ENCODE measurements at regions not wholly inside any gene's neighbourhood (a gene's known extent, or its start where the extent isn't known, plus 50 kb on each side); places are given as distances from the start of the nearest gene placed in this dataset.

DNA sequence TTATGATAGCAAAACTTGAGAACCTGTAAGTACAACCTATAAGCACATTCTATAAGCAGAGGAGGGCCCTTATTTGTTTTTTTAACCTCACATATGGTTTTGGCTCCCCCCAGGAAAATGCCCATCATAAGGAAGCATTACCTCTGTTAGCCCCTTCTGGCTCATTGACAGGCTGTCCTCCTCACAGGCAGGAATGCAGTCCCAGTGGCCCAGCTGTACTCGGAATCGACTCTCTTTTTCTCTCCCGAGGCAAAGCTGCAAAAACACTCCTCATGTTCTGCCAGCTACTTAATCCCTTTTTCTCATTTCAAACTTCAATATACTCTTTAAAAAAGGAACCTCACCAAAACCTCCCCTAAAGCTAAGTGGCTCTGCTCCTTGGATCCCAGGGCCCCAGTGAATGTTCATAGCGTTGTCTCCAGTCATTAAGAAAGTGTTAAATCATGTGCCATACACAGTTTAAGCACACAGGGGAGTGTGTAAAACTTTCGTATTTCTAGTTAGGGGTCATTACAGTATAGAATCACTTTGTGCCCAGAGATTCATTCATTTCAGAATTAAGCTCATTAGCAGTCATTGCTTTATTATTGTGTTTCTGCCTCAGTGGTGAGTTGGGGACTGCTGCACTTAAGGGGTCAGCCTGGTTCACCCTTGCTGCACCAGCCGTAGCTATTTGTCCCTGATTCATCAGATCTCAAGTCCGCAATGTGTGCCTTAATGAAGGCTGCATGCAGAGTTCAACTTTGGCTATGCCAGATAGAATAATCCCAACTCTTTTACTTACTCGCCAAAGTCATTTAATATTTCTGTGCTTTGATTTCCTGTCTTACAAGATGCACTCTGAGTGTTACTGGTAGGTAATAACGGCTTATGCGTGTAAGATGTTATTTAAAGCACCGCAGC is 57.6 kb downstream of the JRKL start:
- Histone ChIP-seq H3K36me3 (ENCODE audit: control insufficient read depth, insufficient read depth, low read length) (no peaks in the 10 kb centered on the region), H3K4me3 (ENCODE audit: low read length) (no peak overlapping the region), H3K27me3 (ENCODE audit: control insufficient read depth, insufficient read depth, low read length) (peaks cover 14% of the 10 kb centered on the region), H3K27ac (ENCODE audit: low read length) (no peak overlapping the region), H3K9me3 (ENCODE audit: control insufficient read depth, low read depth, low read length) (no peaks in the 10 kb centered on the region), H3K4me1 (ENCODE audit: control insufficient read depth, insufficient read depth, low read length) (no peaks in the 10 kb centered on the region)
- no peak for DNase-seq
- 85% methylated on average over 4 of the region's 11 CpGs for WGBS (ENCODE audit: insufficient coverage, low lambda C conversion rate)

DNA sequence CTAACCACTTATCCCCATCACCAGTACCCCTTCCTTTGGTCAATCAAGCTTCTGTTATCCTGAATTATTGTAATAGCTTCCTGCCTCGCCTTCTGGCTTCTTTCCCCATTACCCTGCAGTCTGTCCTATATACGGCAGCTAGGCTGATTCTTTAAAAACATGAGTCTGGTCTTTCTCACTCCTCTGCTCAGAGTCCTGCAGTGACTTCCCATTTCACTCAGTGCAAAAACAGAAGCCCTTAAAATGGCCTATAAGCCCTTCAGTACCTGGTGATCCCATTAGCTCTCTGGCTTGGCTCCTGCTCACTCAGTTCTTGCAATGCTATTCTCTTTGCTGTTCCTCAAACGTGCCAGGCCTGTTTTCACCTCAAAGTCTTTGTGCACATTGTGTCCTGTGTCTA is 58.4 kb downstream of the JRKL start:
- Histone ChIP-seq H3K4me3 (ENCODE audit: low read length) (no peak overlapping the region), H3K27me3 (ENCODE audit: control insufficient read depth, insufficient read depth, low read length) (peaks cover 14% of the 10 kb centered on the region), H3K27ac (ENCODE audit: low read length) (no peak overlapping the region), H3K36me3 (ENCODE audit: control insufficient read depth, insufficient read depth, low read length) (no peaks in the 10 kb centered on the region), H3K4me1 (ENCODE audit: control insufficient read depth, insufficient read depth, low read length) (no peaks in the 10 kb centered on the region), H3K9me3 (ENCODE audit: control insufficient read depth, low read depth, low read length) (no peaks in the 10 kb centered on the region)
- 80% methylated on average over 2 of the region's 3 CpGs for WGBS (ENCODE audit: insufficient coverage, low lambda C conversion rate)
- no peak for DNase-seq

DNA sequence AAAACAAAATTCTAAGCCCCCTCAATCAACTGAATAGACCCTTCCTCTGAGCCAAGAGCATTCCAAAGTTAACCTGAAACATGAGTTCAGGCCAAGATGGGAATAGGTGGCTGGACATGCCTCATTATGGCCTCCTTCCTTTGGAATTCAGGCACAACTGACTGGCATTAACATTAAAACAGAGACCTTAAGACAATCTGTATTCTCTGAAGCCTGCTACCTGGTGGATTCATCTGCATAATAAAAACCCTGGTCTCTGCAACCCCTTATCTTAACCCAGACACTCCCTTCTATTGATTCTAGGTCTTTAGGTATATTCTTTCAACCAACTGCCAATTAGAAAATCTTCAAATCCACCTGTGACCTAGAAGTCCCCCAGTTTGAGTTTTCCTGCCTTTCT is 66.3 kb downstream of the JRKL start:
- Histone ChIP-seq H3K36me3 (ENCODE audit: control insufficient read depth, insufficient read depth, low read length) (no peaks in the 10 kb centered on the region), H3K4me3 (ENCODE audit: low read length) (no peak overlapping the region), H3K27ac (ENCODE audit: low read length) (no peak overlapping the region), H3K4me1 (ENCODE audit: control insufficient read depth, insufficient read depth, low read length) (no peaks in the 10 kb centered on the region), H3K27me3 (ENCODE audit: control insufficient read depth, insufficient read depth, low read length) (peaks cover 6% of the 10 kb centered on the region), H3K9me3 (ENCODE audit: control insufficient read depth, low read depth, low read length) (no peaks in the 10 kb centered on the region)
- DNase-seq, result no peak

DNA sequence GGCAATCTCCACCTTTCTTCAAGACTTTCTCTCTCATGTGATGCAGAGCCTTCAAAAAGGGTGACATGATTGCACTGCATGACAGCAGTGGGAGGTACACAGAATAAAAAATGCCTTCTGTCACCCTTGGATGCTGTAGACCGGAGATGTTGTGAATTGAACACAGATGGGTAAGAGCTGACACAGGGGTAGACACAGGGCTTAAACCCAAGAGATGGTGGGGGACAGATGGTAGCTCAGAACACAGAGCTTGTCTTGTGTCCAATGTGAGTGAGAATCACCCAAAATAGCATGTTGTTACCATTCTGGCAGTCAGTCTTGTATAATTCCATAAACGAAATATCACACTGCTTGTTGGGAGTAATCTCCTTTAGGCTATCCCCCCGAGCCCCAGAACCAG is 69.9 kb downstream of the JRKL start:
- H3K27me3 ChIP-seq (ENCODE audit: control insufficient read depth, insufficient read depth, low read length), result peaks cover 2% of the 10 kb centered on the region
- DNase-seq, result no peak
- no peak overlapping the region for H3K4me3 ChIP-seq (ENCODE audit: low read length)
- WGBS (ENCODE audit: insufficient coverage, low lambda C conversion rate), result no CpG with 5 or more reads among the region's 3 CpGs
- H3K4me1 ChIP-seq (ENCODE audit: control insufficient read depth, insufficient read depth, low read length), result no peaks in the 10 kb centered on the region
- H3K27ac ChIP-seq (ENCODE audit: low read length), result no peak overlapping the region
- H3K9me3 ChIP-seq (ENCODE audit: control insufficient read depth, low read depth, low read length), result no peaks in the 10 kb centered on the region
- H3K36me3 ChIP-seq (ENCODE audit: control insufficient read depth, insufficient read depth, low read length), result no peaks in the 10 kb centered on the region

DNA sequence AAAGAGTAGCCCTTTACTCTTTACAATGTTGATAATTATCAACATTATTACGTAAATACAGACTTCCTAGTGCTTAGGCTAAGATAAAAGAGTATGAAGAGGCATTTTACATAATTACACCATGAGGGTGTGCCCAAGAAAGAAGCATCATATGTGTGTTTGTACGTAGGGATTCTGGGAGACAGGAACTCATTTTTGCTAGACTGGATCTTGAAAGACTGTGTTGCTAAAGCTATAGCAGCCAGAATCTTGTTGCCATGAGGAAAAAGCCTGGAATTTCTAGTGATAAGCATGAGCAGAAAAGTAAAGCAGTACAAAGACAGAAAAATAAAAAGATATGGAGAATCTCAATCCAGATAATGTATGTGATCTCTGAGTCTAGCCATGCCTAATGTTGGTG is 72.1 kb downstream of the JRKL start:
- Histone ChIP-seq H3K36me3 (ENCODE audit: control insufficient read depth, insufficient read depth, low read length) (no peaks in the 10 kb centered on the region), H3K4me1 (ENCODE audit: control insufficient read depth, insufficient read depth, low read length) (no peaks in the 10 kb centered on the region), H3K27ac (ENCODE audit: low read length) (no peak overlapping the region), H3K27me3 (ENCODE audit: control insufficient read depth, insufficient read depth, low read length) (peaks cover 2% of the 10 kb centered on the region), H3K4me3 (ENCODE audit: low read length) (no peak overlapping the region), H3K9me3 (ENCODE audit: control insufficient read depth, low read depth, low read length) (no peaks in the 10 kb centered on the region)
- DNase-seq, result no peak
- WGBS (ENCODE audit: insufficient coverage, low lambda C conversion rate), result no CpG with 5 or more reads among the region's 2 CpGs

DNA sequence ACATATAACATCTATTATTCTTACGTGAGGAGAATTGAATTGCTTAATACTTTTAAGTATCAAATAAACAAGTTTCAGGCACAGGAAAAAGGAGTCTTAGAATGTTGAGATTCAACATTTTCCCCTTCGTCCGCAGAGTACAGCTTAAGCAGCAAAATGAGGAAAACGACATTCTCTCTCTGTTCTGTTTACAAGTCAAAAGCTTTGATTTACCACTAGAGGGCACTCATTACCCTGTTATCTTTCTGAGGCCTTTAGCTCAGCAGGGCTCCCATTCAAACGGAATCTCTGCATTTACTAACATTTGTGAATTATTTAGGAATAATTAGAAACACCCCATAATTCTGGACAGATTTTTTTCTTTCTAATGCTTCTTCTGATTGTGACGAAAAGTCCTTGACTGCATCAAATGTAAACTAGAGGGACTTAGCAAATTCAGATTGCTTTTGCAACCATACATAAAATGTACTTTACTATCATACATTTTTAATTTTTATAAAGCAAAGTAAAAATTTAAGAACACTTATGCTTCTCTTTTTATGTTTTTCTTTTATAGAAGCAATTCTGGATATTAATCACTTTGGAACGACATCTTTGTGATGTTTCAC is 75.0 kb downstream of the JRKL start:
- Histone ChIP-seq H3K4me3 (ENCODE audit: low read length) (no peak overlapping the region), H3K9me3 (ENCODE audit: control insufficient read depth, low read depth, low read length) (no peaks in the 10 kb centered on the region), H3K36me3 (ENCODE audit: control insufficient read depth, insufficient read depth, low read length) (no peaks in the 10 kb centered on the region), H3K27ac (ENCODE audit: low read length) (no peak overlapping the region), H3K27me3 (ENCODE audit: control insufficient read depth, insufficient read depth, low read length) (peaks cover under 1% of the 10 kb centered on the region), H3K4me1 (ENCODE audit: control insufficient read depth, insufficient read depth, low read length) (no peaks in the 10 kb centered on the region)
- 22% methylated on average over 5 of the region's 7 CpGs for WGBS (ENCODE audit: insufficient coverage, low lambda C conversion rate)
- DNase-seq, result peak; percentile 37 to 44

DNA sequence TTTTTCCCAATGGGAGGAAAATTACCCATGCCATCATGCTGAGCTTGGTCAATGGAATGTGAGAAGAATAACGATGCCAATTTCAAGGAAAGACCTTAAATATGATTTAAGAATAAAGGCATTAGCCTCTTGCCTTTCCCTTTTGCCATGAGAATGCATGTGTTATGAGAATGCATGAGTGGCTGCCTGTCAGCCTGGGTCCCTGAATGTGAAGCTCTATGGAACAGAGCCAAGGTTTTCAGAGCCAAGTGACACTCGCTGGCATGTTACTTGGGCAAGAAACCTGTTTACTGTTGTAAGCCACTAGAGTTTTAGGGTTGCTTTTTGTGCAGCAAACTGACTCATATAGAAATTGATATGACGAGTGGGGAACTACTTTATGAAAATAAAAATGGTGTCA is 75.7 kb downstream of the JRKL start:
- no peaks in the 10 kb centered on the region for H3K4me1 ChIP-seq (ENCODE audit: control insufficient read depth, insufficient read depth, low read length)
- no peaks in the 10 kb centered on the region for H3K9me3 ChIP-seq (ENCODE audit: control insufficient read depth, low read depth, low read length)
- no peak overlapping the region for H3K27ac ChIP-seq (ENCODE audit: low read length)
- no peaks in the 10 kb centered on the region for H3K36me3 ChIP-seq (ENCODE audit: control insufficient read depth, insufficient read depth, low read length)
- no peak overlapping the region for H3K4me3 ChIP-seq (ENCODE audit: low read length)
- DNase-seq, result no peak
- 53% methylated on average over 2 of the region's 3 CpGs for WGBS (ENCODE audit: insufficient coverage, low lambda C conversion rate)
- H3K27me3 ChIP-seq (ENCODE audit: control insufficient read depth, insufficient read depth, low read length), result no peaks in the 10 kb centered on the region

DNA sequence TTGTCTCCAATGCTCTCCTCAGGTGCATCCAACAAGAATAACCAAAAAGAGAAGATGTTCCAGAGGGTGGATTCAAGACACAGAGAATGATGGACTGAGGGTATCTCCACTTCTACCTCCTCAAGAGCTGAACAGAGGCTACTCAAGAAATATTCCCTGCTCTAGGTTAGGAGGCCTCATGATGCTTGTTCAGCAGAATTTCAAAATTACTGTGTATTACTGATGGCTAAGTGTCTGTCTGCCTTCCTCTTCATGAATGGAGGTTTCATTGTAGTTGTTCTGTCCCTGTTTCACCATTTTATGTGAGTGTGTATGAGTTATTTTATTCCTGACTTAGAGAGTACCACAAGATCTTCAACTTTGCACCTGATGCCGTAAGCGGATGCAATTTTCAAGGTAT is 76.8 kb downstream of the JRKL start:
- WGBS (ENCODE audit: insufficient coverage, low lambda C conversion rate), result 100% methylated on average over 2 of the region's 2 CpGs
- Histone ChIP-seq H3K27ac (ENCODE audit: low read length) (no peak overlapping the region), H3K36me3 (ENCODE audit: control insufficient read depth, insufficient read depth, low read length) (no peaks in the 10 kb centered on the region), H3K4me3 (ENCODE audit: low read length) (no peak overlapping the region), H3K4me1 (ENCODE audit: control insufficient read depth, insufficient read depth, low read length) (no peaks in the 10 kb centered on the region), H3K27me3 (ENCODE audit: control insufficient read depth, insufficient read depth, low read length) (no peaks in the 10 kb centered on the region), H3K9me3 (ENCODE audit: control insufficient read depth, low read depth, low read length) (no peaks in the 10 kb centered on the region)
- no peak for DNase-seq

DNA sequence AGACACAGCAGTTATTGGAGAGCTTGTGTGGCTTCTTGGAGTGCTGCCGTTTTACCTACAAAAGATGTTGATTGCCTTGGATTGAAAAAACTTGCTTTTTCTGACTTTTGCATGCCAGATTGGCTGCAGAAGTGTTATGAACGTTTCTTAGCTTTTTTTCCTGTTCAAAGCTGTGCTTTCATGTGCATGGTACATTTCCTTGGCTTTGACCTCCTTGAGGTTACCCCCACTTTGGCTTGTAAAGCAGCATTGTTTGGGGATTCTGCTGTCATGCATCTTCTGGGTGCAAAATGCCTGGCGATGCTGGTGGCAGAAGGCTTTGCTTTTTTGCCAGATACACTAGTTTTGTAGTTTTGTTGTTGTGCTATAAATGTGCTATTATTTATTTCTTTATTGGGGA is 80.0 kb downstream of the JRKL start:
- 67% methylated on average over 2 of the region's 3 CpGs for WGBS (ENCODE audit: insufficient coverage, low lambda C conversion rate)
- no peak overlapping the region for H3K27ac ChIP-seq (ENCODE audit: low read length)
- no peaks in the 10 kb centered on the region for H3K27me3 ChIP-seq (ENCODE audit: control insufficient read depth, insufficient read depth, low read length)
- no peak overlapping the region for H3K4me3 ChIP-seq (ENCODE audit: low read length)
- H3K9me3 ChIP-seq (ENCODE audit: control insufficient read depth, low read depth, low read length), result no peaks in the 10 kb centered on the region
- DNase-seq, result no peak
- H3K36me3 ChIP-seq (ENCODE audit: control insufficient read depth, insufficient read depth, low read length), result no peaks in the 10 kb centered on the region
- no peaks in the 10 kb centered on the region for H3K4me1 ChIP-seq (ENCODE audit: control insufficient read depth, insufficient read depth, low read length)

DNA sequence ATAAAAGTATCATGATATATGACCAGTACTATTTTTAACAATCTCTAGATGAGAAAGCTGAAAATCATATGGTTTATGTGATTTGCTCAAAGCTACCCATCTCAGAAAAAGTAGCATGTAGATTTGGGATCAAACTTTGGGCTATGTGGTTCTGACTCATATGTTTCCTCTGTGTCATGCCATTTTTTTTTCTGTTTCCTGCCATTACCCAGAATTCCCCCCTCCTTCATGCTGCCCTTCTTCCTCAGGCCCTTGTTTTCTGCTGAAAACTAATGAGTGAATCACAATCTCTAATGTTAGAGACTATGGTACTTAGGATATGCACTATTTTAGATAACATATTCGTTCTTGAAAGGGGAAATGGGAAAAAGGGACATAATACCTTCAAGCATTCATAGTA is 80.7 kb downstream of the JRKL start:
- 100% methylated on average over 1 of the region's 1 CpG for WGBS (ENCODE audit: insufficient coverage, low lambda C conversion rate)

DNA sequence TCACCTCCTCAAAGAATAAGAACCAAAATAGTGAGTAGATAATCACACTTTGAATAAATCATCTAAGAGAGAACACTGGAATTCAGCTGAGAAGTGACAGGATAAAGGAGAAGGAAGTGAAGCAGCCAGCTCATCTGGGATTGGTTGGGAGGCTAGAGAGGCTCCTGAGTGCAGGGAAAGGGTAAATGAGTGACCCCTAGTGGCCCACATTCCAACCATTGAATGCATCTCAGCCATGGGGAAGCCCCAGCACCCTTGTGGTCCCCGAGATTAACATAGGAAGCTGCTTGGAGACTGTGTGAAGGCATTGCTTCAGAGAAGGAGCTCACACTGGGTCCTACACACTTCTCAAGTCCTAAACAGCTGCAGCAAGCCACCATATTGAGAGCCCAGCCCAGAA is 82.3 kb downstream of the JRKL start:
- no peaks in the 10 kb centered on the region for H3K27me3 ChIP-seq (ENCODE audit: control insufficient read depth, insufficient read depth, low read length)
- no CpG with 5 or more reads among the region's 1 CpG for WGBS (ENCODE audit: insufficient coverage, low lambda C conversion rate)
- H3K9me3 ChIP-seq (ENCODE audit: control insufficient read depth, low read depth, low read length), result no peaks in the 10 kb centered on the region
- no peaks in the 10 kb centered on the region for H3K4me1 ChIP-seq (ENCODE audit: control insufficient read depth, insufficient read depth, low read length)
- no peak overlapping the region for H3K27ac ChIP-seq (ENCODE audit: low read length)
- H3K36me3 ChIP-seq (ENCODE audit: control insufficient read depth, insufficient read depth, low read length), result no peaks in the 10 kb centered on the region
- DNase-seq, result no peak
- H3K4me3 ChIP-seq (ENCODE audit: low read length), result no peak overlapping the region

More for the DNA sequence above, 80.7 kb downstream of the JRKL start:
- H3K9me3 ChIP-seq (ENCODE audit: control insufficient read depth, low read depth, low read length), result no peaks in the 10 kb centered on the region
- H3K27ac ChIP-seq (ENCODE audit: low read length), result no peak overlapping the region
- no peaks in the 10 kb centered on the region for H3K27me3 ChIP-seq (ENCODE audit: control insufficient read depth, insufficient read depth, low read length)
- no peak for DNase-seq
- H3K36me3 ChIP-seq (ENCODE audit: control insufficient read depth, insufficient read depth, low read length), result no peaks in the 10 kb centered on the region
- H3K4me3 ChIP-seq (ENCODE audit: low read length), result no peak overlapping the region
- H3K4me1 ChIP-seq (ENCODE audit: control insufficient read depth, insufficient read depth, low read length), result no peaks in the 10 kb centered on the region

All from large intestine (tissue), 3 donors.